ENCODE measurements at regions not wholly inside any gene's neighbourhood (a gene's known extent, or its start where the extent isn't known, plus 50 kb on each side); places are given as distances from the start of the nearest gene placed in this dataset.

GRCh38 chr6:119661078-119661477, 311.5 kb upstream of the MAN1A1 start (continued):
- no peak for TF ChIP-seq NRF1 (IDR thresholded peaks at IDR 0.05; ENCODE audit: low read depth, low read length)
- TF ChIP-seq SMC3 (IDR thresholded peaks at IDR 0.05; ENCODE audit: low read depth, low read length): no peak

DNA sequence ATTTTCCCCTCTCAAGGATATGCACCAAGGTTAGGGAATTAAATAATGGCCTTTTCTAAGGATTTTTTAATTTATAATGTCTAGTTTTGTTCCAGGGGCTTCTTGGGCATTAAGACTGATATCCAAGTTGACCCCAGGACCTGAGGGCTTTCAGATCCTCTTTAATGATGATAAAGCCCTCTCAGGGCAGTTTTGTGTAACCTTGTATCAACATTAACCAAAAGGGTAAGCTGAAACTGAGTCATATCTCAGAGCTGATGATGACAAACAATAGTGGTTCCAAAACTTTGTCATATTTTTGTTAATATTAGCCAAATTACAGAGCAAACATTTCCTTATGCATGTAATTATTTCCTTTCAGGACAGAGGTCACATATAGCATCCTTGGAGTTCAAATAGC, 309.4 kb upstream of the MAN1A1 start:
- Histone ChIP-seq H3K4me1 (ENCODE audit: control insufficient read depth in 1 of 2, insufficient read depth in 2 of 2, low read depth in 1 of 2, low read length in 1 of 2) (no peaks in the 10 kb centered on the region), H4K20me1 (ENCODE audit: insufficient read depth) (no peaks in the 10 kb centered on the region), H3F3A (replicated peaks; ENCODE audit: insufficient read depth) (no peaks in the 10 kb centered on the region), H3K9ac (no peak overlapping the region), H3K4me2 (no peak overlapping the region), H3K9me3 (no peaks in the 10 kb centered on the region), H3K79me2 (ENCODE audit: insufficient read depth) (no peaks in the 10 kb centered on the region), H3K27ac (ENCODE audit: low read depth in 2 of 2, low read length in 1 of 2) (no peak overlapping the region), H3K36me3 (replicated peaks in 1 of 2; ENCODE audit: control insufficient read depth in 1 of 2, insufficient read depth in 2 of 2, low read length in 1 of 2) (no peaks in the 10 kb centered on the region), H3K9me2 (no peaks in the 10 kb centered on the region; the same call in 1 of the 2 replicates), H2AFZ (ENCODE audit: low read depth) (no peak overlapping the region), H3K27me3 (ENCODE audit: insufficient read depth) (no peaks in the 10 kb centered on the region), H3K4me3 (ENCODE audit: low read depth in 2 of 2, low read length in 1 of 2) (no peak overlapping the region)
- TF ChIP-seq, protein P1, sequence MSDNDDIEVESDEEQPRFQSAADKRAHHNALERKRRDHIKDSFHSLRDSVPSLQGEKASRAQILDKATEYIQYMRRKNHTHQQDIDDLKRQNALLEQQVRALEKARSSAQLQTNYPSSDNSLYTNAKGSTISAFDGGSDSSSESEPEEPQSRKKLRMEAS (IDR thresholded peaks at IDR 0.05; ENCODE audit: low read depth): no peak
- no peak for TF ChIP-seq EZH2phosphoT487 (IDR thresholded peaks at IDR 0.05; ENCODE audit: borderline replicate concordance, low read depth)
- TF ChIP-seq, protein P2, sequence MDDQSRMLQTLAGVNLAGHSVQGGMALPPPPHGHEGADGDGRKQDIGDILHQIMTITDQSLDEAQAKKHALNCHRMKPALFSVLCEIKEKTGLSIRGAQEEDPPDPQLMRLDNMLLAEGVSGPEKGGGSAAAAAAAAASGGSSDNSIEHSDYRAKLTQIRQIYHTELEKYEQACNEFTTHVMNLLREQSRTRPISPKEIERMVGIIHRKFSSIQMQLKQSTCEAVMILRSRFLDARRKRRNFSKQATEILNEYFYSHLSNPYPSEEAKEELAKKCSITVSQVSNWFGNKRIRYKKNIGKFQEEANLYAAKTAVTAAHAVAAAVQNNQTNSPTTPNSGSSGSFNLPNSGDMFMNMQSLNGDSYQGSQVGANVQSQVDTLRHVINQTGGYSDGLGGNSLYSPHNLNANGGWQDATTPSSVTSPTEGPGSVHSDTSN (IDR thresholded peaks at IDR 0.05): no peak
- TF ChIP-seq RCOR1 (IDR thresholded peaks at IDR 0.05; ENCODE audit: low read length): no peak
- TF ChIP-seq RXRA (IDR thresholded peaks at IDR 0.05; ENCODE audit: borderline replicate concordance, low read depth): no peak
- no peak for TF ChIP-seq SMC3 (IDR thresholded peaks at IDR 0.05; ENCODE audit: low read depth, low read length)
- no peak for TF ChIP-seq MXI1 (IDR thresholded peaks at IDR 0.05; ENCODE audit: low read depth, low read length)
- no peak for TF ChIP-seq RFX5 (IDR thresholded peaks at IDR 0.05; ENCODE audit: low read length)
- no peak for TF ChIP-seq FOXM1 (IDR thresholded peaks at IDR 0.05; ENCODE audit: low read depth)
- no peak for TF ChIP-seq YY1 (IDR thresholded peaks at IDR 0.05; ENCODE audit: low read depth)
- no peak for TF ChIP-seq SIN3A (IDR thresholded peaks at IDR 0.05; ENCODE audit: borderline replicate concordance, low read depth, low read length)
- no peak for TF ChIP-seq GATA2 (CRISPR knock-in tag; IDR thresholded peaks at IDR 0.05)
- TF ChIP-seq, protein P3, sequence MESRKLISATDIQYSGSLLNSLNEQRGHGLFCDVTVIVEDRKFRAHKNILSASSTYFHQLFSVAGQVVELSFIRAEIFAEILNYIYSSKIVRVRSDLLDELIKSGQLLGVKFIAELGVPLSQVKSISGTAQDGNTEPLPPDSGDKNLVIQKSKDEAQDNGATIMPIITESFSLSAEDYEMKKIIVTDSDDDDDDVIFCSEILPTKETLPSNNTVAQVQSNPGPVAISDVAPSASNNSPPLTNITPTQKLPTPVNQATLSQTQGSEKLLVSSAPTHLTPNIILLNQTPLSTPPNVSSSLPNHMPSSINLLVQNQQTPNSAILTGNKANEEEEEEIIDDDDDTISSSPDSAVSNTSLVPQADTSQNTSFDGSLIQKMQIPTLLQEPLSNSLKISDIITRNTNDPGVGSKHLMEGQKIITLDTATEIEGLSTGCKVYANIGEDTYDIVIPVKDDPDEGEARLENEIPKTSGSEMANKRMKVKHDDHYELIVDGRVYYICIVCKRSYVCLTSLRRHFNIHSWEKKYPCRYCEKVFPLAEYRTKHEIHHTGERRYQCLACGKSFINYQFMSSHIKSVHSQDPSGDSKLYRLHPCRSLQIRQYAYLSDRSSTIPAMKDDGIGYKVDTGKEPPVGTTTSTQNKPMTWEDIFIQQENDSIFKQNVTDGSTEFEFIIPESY (IDR thresholded peaks at IDR 0.05; ENCODE audit: borderline replicate concordance, low read depth): no peak
- TF ChIP-seq RAD21 (IDR thresholded peaks at IDR 0.05; ENCODE audit: low read length): no peak
- TF ChIP-seq TCF12 (IDR thresholded peaks at IDR 0.05): no peak
- no peak for TF ChIP-seq GABPA (IDR thresholded peaks at IDR 0.05; ENCODE audit: low read depth)
- TF ChIP-seq REST (IDR thresholded peaks at IDR 0.05; ENCODE audit: low read depth, low read length): no peak
- DNase-seq: no peak
- POLR2A ChIA-PET: no interaction called here
- CTCF ChIA-PET: no interaction called here
